ENCODE measurements at regions not wholly inside any gene's neighbourhood (a gene's known extent, or its start where the extent isn't known, plus 50 kb on each side); places are given as distances from the start of the nearest gene placed in this dataset.

DNA sequence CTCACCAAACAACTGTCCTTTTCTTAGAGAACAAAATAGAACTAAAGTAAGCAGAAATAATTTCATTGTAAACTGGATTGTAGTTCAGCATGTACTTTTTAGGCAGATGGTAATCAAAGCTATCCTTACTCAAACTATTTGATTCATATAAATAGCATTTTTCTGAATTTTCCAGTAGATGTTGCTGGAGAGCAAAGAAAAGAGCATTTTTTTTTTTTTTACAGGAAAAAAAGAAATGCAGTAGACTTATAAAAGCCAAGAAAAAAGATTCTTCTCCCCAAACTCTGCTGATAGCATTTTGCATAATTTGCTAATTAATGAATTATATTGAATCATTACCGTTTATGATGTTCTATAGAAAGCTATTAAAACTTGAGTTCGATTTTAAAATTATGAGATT is 715.3 kb upstream of the WWC1 start:
- in situ Hi-C loops (cut with MboI) (no loop called here), intact Hi-C loops (cut with micrococcal nuclease; ENCODE audit: unreplicated experiment) (no loop called here)
- H3K79me2 ChIP-seq (ENCODE audit: control insufficient read depth, insufficient read depth, low read length) = no peaks in the 10 kb centered on the region
- ChIA-PET POLR2A (no interaction called here), SMC1A (ENCODE audit: uncharacterized antibody, unreplicated experiment) (interaction anchor here (0.6 kb wide), 1 partner anchor 20 kb away, joined by 3 read pairs; no protein-coding TSS in a partner anchor), CTCF (interaction anchor here (0.6 to 0.8 kb wide), 2 partner anchors 12 to 487 kb away, joined by 3 read pairs; no protein-coding TSS in a partner anchor), RAD21 (ENCODE audit: unreplicated experiment) (no interaction called here)
- no peak for TF ChIP-seq BMI1 (IDR thresholded peaks at IDR 0.05; ENCODE audit: borderline replicate concordance)
- TF ChIP-seq NRF1 (conservative IDR thresholded peaks at IDR 0.05; ENCODE audit: low read depth, low read length) = no peak
- no peak for TF ChIP-seq CREB1 (IDR thresholded peaks at IDR 0.05; ENCODE audit: low read depth)
- TF ChIP-seq NFYB (IDR thresholded peaks at IDR 0.05; ENCODE audit: insufficient read depth, low read depth, low read length) = no peak
- TF ChIP-seq ZNF207 (IDR thresholded peaks at IDR 0.05; ENCODE audit: borderline replicate concordance) = no peak
- TF ChIP-seq, protein P1, sequence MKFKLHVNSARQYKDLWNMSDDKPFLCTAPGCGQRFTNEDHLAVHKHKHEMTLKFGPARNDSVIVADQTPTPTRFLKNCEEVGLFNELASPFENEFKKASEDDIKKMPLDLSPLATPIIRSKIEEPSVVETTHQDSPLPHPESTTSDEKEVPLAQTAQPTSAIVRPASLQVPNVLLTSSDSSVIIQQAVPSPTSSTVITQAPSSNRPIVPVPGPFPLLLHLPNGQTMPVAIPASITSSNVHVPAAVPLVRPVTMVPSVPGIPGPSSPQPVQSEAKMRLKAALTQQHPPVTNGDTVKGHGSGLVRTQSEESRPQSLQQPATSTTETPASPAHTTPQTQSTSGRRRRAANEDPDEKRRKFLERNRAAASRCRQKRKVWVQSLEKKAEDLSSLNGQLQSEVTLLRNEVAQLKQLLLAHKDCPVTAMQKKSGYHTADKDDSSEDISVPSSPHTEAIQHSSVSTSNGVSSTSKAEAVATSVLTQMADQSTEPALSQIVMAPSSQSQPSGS (IDR thresholded peaks at IDR 0.05; ENCODE audit: low read length) = no peak
- H3K27me3 ChIP-seq (replicated peaks in 1 of 2; ENCODE audit: control insufficient read depth in 2 of 2, insufficient read depth in 2 of 2, low read length in 1 of 2) = peaks cover 2 to 3% of the 10 kb centered on the region in 2 experiments; a peak in 3 of 4 replicates
- no peak for FAIRE-seq
- no peak for DNase-seq (ENCODE audit: low read depth, low spot score)
- no peaks in the 10 kb centered on the region for H3K4me1 ChIP-seq (ENCODE audit: control insufficient read depth, insufficient read depth, low read length)
- 14% methylated on average over 2 of the region's 2 CpGs for WGBS (ENCODE audit: insufficient coverage, insufficient replicate concordance, low lambda C conversion rate, missing lambda C conversion rate)
- H4K20me1 ChIP-seq (ENCODE audit: control insufficient read depth, insufficient read depth) = no peaks in the 10 kb centered on the region
- BruUV-seq (replicated peaks) = no TSS peak
- no peaks in the 10 kb centered on the region for H3K9me3 ChIP-seq (replicated peaks; ENCODE audit: control insufficient read depth, insufficient read depth, low read length)
- no peak overlapping the region for H3K4me3 ChIP-seq
- no peak overlapping the region for H3K4me2 ChIP-seq (ENCODE audit: control insufficient read depth, insufficient read depth)
- H3K36me3 ChIP-seq (ENCODE audit: control insufficient read depth in 2 of 2, insufficient read depth in 2 of 2, low read length in 1 of 2) = no peaks in the 10 kb centered on the region
- no peak for ATAC-seq
- no peak overlapping the region for H3K27ac ChIP-seq (ENCODE audit: control insufficient read depth, insufficient read depth)
- no peak overlapping the region for H3K9ac ChIP-seq (ENCODE audit: control insufficient read depth, insufficient read depth, low read length)
- no peak overlapping the region for H2AFZ ChIP-seq (ENCODE audit: control insufficient read depth, low read depth, low read length)

DNA sequence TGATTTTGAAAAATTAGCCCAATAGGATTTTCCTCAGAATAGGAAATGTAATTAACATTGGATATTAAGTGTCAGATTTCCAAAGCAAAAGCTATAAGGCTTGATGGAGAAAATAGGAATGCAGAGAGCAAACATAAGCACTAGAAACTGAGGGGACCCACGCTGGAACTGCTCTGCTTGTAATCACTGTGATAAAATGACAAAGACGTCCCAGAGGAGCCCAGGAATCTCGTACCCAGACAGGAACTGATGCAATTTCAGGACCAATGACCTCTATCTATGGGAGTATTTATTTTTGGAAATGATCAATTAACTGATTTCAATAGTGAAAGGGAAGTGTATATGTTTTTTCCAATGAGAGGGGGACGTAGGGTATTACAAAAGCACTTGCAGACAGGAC is 714.5 kb upstream of the WWC1 start:
- no peak for FAIRE-seq
- SMC1A ChIA-PET (ENCODE audit: uncharacterized antibody, unreplicated experiment) = no interaction called here
- in situ Hi-C loops (cut with MboI) = no loop called here

More for the DNA sequence above, 714.5 kb upstream of the WWC1 start:
- no peak overlapping the region for H3K4me2 ChIP-seq (ENCODE audit: control insufficient read depth, insufficient read depth)
- no peak overlapping the region for H3K9ac ChIP-seq (ENCODE audit: control insufficient read depth, insufficient read depth, low read length)
- H2AFZ ChIP-seq (ENCODE audit: control insufficient read depth, low read depth, low read length) = no peak overlapping the region
- no peak overlapping the region for H3K27ac ChIP-seq (ENCODE audit: control insufficient read depth, insufficient read depth)
- no peaks in the 10 kb centered on the region for H3K36me3 ChIP-seq (ENCODE audit: control insufficient read depth in 2 of 2, insufficient read depth in 2 of 2, low read length in 1 of 2)
- ChIA-PET RAD21 (ENCODE audit: unreplicated experiment) (no interaction called here), POLR2A (no interaction called here), CTCF (interaction anchor here (0.6 kb wide), 1 partner anchor 11 kb away, joined by 3 read pairs; no protein-coding TSS in a partner anchor)
- no peak for DNase-seq (ENCODE audit: low read depth, low spot score)
- H4K20me1 ChIP-seq (ENCODE audit: control insufficient read depth, insufficient read depth) = no peaks in the 10 kb centered on the region
- TF ChIP-seq CBX3 (IDR thresholded peaks at IDR 0.05; ENCODE audit: borderline replicate concordance, low read depth) (no peak), NFIC (IDR thresholded peaks at IDR 0.05; ENCODE audit: low read depth, low read length) (no peak), CHD1 (IDR thresholded peaks at IDR 0.05; ENCODE audit: low read depth, low read length) (no peak)
- ATAC-seq = no peak
- H3K4me1 ChIP-seq (ENCODE audit: control insufficient read depth, insufficient read depth, low read length) = no peaks in the 10 kb centered on the region
- no TSS peak for BruUV-seq (replicated peaks)
- 3% methylated on average over 4 of the region's 4 CpGs for WGBS (ENCODE audit: insufficient coverage, insufficient replicate concordance, low lambda C conversion rate, missing lambda C conversion rate)
- intact Hi-C loops (cut with micrococcal nuclease; ENCODE audit: unreplicated experiment) = no loop called here
- H3K27me3 ChIP-seq (replicated peaks in 1 of 2; ENCODE audit: control insufficient read depth in 2 of 2, insufficient read depth in 2 of 2, low read length in 1 of 2) = peaks cover 2 to 3% of the 10 kb centered on the region in 2 experiments; a peak in 3 of 4 replicates
- no peaks in the 10 kb centered on the region for H3K79me2 ChIP-seq (ENCODE audit: control insufficient read depth, insufficient read depth, low read length)
- H3K9me3 ChIP-seq (replicated peaks; ENCODE audit: control insufficient read depth, insufficient read depth, low read length) = no peaks in the 10 kb centered on the region
- no peak overlapping the region for H3K4me3 ChIP-seq

Measured in GM12878 (cell line).